HG03378 (cell line): ENCODE measurements at regions not wholly inside any gene's neighbourhood (a gene's known extent, or its start where the extent isn't known, plus 50 kb on each side); places are given as distances from the start of the nearest gene placed in this dataset.

Experiments used
- ATAC-seq: cut with Tn5 transposase; IDR thresholded peaks from one replicate; pipeline ENCODE4 v1.9.1; 2021; ENCODE audit warnings: mild to moderate bottlenecking, moderate library complexity; ENCODE audit not compliant: unreplicated experiment

- ATAC-seq = no peak
These were observed 592.7 kb upstream of the BTBD3 start for GRCh38 chr20:11324990-11325389.

- no peak for ATAC-seq
These were observed 588.9 kb upstream of the BTBD3 start for GRCh38 chr20:11328839-11329238.

GRCh38 chr20:11329271-11329670 is 588.4 kb upstream of the BTBD3 start:
- no peak for ATAC-seq

GRCh38 chr20:11331096-11331495 is 586.6 kb upstream of the BTBD3 start:
- no peak for ATAC-seq

GRCh38 chr20:11332381-11332780 is 585.3 kb upstream of the BTBD3 start:
- ATAC-seq = no peak

- no peak for ATAC-seq
These were observed 584.1 kb upstream of the BTBD3 start for GRCh38 chr20:11333634-11334033.

GRCh38 chr20:11337361-11338130 is 580.1 kb upstream of the BTBD3 start:
- no peak for ATAC-seq

- ATAC-seq = no peak
These were observed 579.0 kb upstream of the BTBD3 start for GRCh38 chr20:11338496-11339306.

- ATAC-seq = no peak
These were observed 572.8 kb upstream of the BTBD3 start for GRCh38 chr20:11344939-11345338.

GRCh38 chr20:11347738-11348137 is 570.0 kb upstream of the BTBD3 start:
- no peak for ATAC-seq

GRCh38 chr20:11350126-11351005 is 567.3 kb upstream of the BTBD3 start:
- ATAC-seq = no peak

- ATAC-seq = no peak
These were observed 565.7 kb upstream of the BTBD3 start for GRCh38 chr20:11352041-11352440.

GRCh38 chr20:11354846-11355245 is 562.8 kb upstream of the BTBD3 start:
- no peak for ATAC-seq

- ATAC-seq = no peak
These were observed 562.3 kb upstream of the BTBD3 start for GRCh38 chr20:11355345-11355744.

GRCh38 chr20:11356061-11356460 is 561.6 kb upstream of the BTBD3 start:
- no peak for ATAC-seq

- no peak for ATAC-seq
These were observed 555.2 kb upstream of the BTBD3 start for GRCh38 chr20:11362450-11362849.

- no peak for ATAC-seq
These were observed 553.0 kb upstream of the BTBD3 start for GRCh38 chr20:11364736-11365135.

GRCh38 chr20:11366660-11367059 is 551.0 kb upstream of the BTBD3 start:
- no peak for ATAC-seq

- ATAC-seq = no peak
These were observed 549.2 kb upstream of the BTBD3 start for GRCh38 chr20:11368499-11368898.

GRCh38 chr20:11368965-11369711 is 548.6 kb upstream of the BTBD3 start:
- ATAC-seq = no peak

GRCh38 chr20:11371831-11372230 is 545.9 kb upstream of the BTBD3 start:
- ATAC-seq = no peak
